Non-pigmented ciliary epithelial cell (primary cell): ENCODE measurements at regions not wholly inside any gene's neighbourhood (a gene's known extent, or its start where the extent isn't known, plus 50 kb on each side); places are given as distances from the start of the nearest gene placed in this dataset.

Experiments
- DNase-seq: peaks from one replicate; pipeline ENCODE4 v3.0.0-alpha.2; 2010; ENCODE audit warnings: low read depth

GRCh38 chr20:12276011-12276673, 358.4 kb downstream of the BTBD3 start:
- DNase-seq, result no peak

- DNase-seq, result no peak
Observed at GRCh38 chr20:12287575-12287974, 369.9 kb downstream of the BTBD3 start.

GRCh38 chr20:12289465-12289864, 371.8 kb downstream of the BTBD3 start:
- DNase-seq, result no peak

GRCh38 chr20:12291386-12291785, 373.7 kb downstream of the BTBD3 start:
- DNase-seq, result no peak

- DNase-seq, result no peak
Observed at GRCh38 chr20:12293900-12294299, 376.2 kb downstream of the BTBD3 start.

GRCh38 chr20:12294678-12295077, 377.0 kb downstream of the BTBD3 start:
- no peak for DNase-seq

- no peak for DNase-seq
Observed at GRCh38 chr20:12305188-12305950, 387.7 kb downstream of the BTBD3 start.

- no peak for DNase-seq
Observed at GRCh38 chr20:12306107-12306506, 388.4 kb downstream of the BTBD3 start.

GRCh38 chr20:12311094-12311865, 393.6 kb downstream of the BTBD3 start:
- DNase-seq, result no peak

- no peak for DNase-seq
Observed at GRCh38 chr20:12315652-12316051, 398.0 kb downstream of the BTBD3 start.

GRCh38 chr20:12316794-12317193, 399.1 kb downstream of the BTBD3 start:
- no peak for DNase-seq

- DNase-seq, result no peak
Observed at GRCh38 chr20:12317433-12317832, 399.7 kb downstream of the BTBD3 start.

GRCh38 chr20:12318043-12318442, 400.4 kb downstream of the BTBD3 start:
- DNase-seq, result no peak

GRCh38 chr20:12321736-12322135, 404.0 kb downstream of the BTBD3 start:
- DNase-seq, result no peak

- no peak for DNase-seq
Observed at GRCh38 chr20:12327205-12327604, 409.5 kb downstream of the BTBD3 start.

- DNase-seq, result no peak
Observed at GRCh38 chr20:12331236-12331635, 413.5 kb downstream of the BTBD3 start.

- DNase-seq, result no peak
Observed at GRCh38 chr20:12337601-12338000, 419.9 kb downstream of the BTBD3 start.

- DNase-seq, result no peak
Observed at GRCh38 chr20:12345978-12346377, 428.3 kb downstream of the BTBD3 start.

- DNase-seq, result no peak
Observed at GRCh38 chr20:12353842-12354241, 436.1 kb downstream of the BTBD3 start.

- no peak for DNase-seq
Observed at GRCh38 chr20:12354725-12355124, 437.0 kb downstream of the BTBD3 start.

GRCh38 chr20:12355185-12355584, 437.5 kb downstream of the BTBD3 start:
- no peak for DNase-seq

- DNase-seq, result no peak
Observed at GRCh38 chr20:12358006-12358654, 440.4 kb downstream of the BTBD3 start.

GRCh38 chr20:12358655-12359009, 440.9 kb downstream of the BTBD3 start:
- DNase-seq, result no peak
